Endothelial cell of umbilical vein (primary cell): ENCODE measurements at regions not wholly inside any gene's neighbourhood (a gene's known extent, or its start where the extent isn't known, plus 50 kb on each side); places are given as distances from the start of the nearest gene placed in this dataset.

Experiments
- BruUV-seq: library from RNA; stranded (reverse); fragments of 400-500 nt; replicated peaks from 2 replicates; lab custom pipeline; 2021; lab: Mats Ljungman, UMichigan
- CTCF ChIA-PET: fragments of 300-600, 350-600 bp; sonication (Branson Sonifier 250); formaldehyde crosslinking; loops from one replicate; lab custom pipeline; 2021; ENCODE audit warnings: antibody characterized with exemption, inconsistent platforms; lab: Charles Lee
- POLR2A ChIA-PET: fragments of 300-600, 350-600 bp; sonication (Branson Sonifier 250); formaldehyde crosslinking; loops from one replicate; lab custom pipeline; 2021; ENCODE audit warnings: antibody characterized with exemption, inconsistent platforms; lab: Charles Lee
- DNase-seq: peaks from one replicate; pipeline ENCODE4 v3.0.0-alpha.2; 2011; ENCODE audit warnings: low read depth, low spot score
- FAIRE-seq: peaks from 2 replicates; lab custom pipeline; 2011; peaks lifted over from hg19 to GRCh38; lab: Jason Lieb, UNC
- H2AFZ ChIP-seq: 2 replicates; pipeline ENCODE4 v1.6.0; 2012; ENCODE audit warnings: low read depth, low read length, control low read depth, inconsistent platforms
- H3K27ac ChIP-seq: 2 replicates; pipeline ENCODE4 v1.5.1; 2011; ENCODE audit warnings: low read depth, mild to moderate bottlenecking, control low read depth, low read length, moderate library complexity; ENCODE audit not compliant: insufficient read depth
- H3K27me3 ChIP-seq, 2 experiments: 2 replicates each; pipeline versions ENCODE4 v1.6.0 to v1.6.1; 2011; ENCODE audit warnings: low read length in 2 of 2, mixed read lengths in 1 of 2; ENCODE audit not compliant: control insufficient read depth in 2 of 2, insufficient read depth in 2 of 2
- H3K36me3 ChIP-seq, 2 experiments: 2 replicates in 1 of 2; 3 replicates in 1 of 2; pipeline ENCODE4 v1.5.1; 2011; ENCODE audit warnings: low read length in 2 of 2, mild to moderate bottlenecking in 1 of 2, moderate library complexity in 1 of 2; ENCODE audit not compliant: control insufficient read depth in 2 of 2, insufficient read depth in 2 of 2; ENCODE audit errors: extremely low read depth in 1 of 2
- H3K4me1 ChIP-seq: 3 replicates; pipeline ENCODE4 v1.5.1; 2011; ENCODE audit warnings: mild to moderate bottlenecking, low read length; ENCODE audit not compliant: control insufficient read depth, insufficient read depth; ENCODE audit errors: extremely low read depth
- H3K4me2 ChIP-seq: 2 replicates; pipeline ENCODE4 v1.6.1; 2011; ENCODE audit warnings: low read length, control low read depth, mixed read lengths; ENCODE audit not compliant: insufficient read depth
- H3K4me3 ChIP-seq, 3 experiments: fragments of 200-600 bp in 1 of 3; sonication (generic), shearing (Covaris generic) in 1 of 3; replicated peaks in 1 of 3; 2 replicates each; pipeline ENCODE4 v1.5.1; 2011 to 2016; ENCODE audit warnings: control low read depth in 3 of 3, low read length in 3 of 3, mild to moderate bottlenecking in 2 of 3, inconsistent platforms in 1 of 3, low read depth in 1 of 3, moderate library complexity in 1 of 3; ENCODE audit not compliant: insufficient read depth in 1 of 3
- H3K79me2 ChIP-seq: 2 replicates; pipeline ENCODE4 v1.6.0; 2012; ENCODE audit warnings: low read length, inconsistent platforms; ENCODE audit not compliant: control insufficient read depth, insufficient read depth
- H3K9ac ChIP-seq: replicated peaks from 2 replicates; pipeline ENCODE3; 2011; ENCODE audit warnings: low read length, control low read depth; ENCODE audit not compliant: insufficient read depth; ENCODE audit errors: extremely low read depth
- H3K9me1 ChIP-seq: replicated peaks from 3 replicates; pipeline ENCODE4 v1.6.0; 2011; ENCODE audit warnings: mild to moderate bottlenecking, low read length; ENCODE audit not compliant: control insufficient read depth, insufficient read depth; ENCODE audit errors: extremely low read depth
- H3K9me3 ChIP-seq: replicated peaks from 2 replicates; pipeline ENCODE4 v1.5.1; 2012; ENCODE audit warnings: low read length, inconsistent platforms; ENCODE audit not compliant: control insufficient read depth, insufficient read depth
- H4K20me1 ChIP-seq: replicated peaks from 2 replicates; pipeline ENCODE3; 2011; ENCODE audit warnings: mild to moderate bottlenecking, low read length; ENCODE audit not compliant: control insufficient read depth, insufficient read depth; ENCODE audit errors: extremely low read depth
- CTCF ChIP-seq, 2 donors: IDR thresholded peaks; 1 replicate in 1 of 2; 2 replicates in 1 of 2; pipeline ENCODE4 v1.5.1; 2011; ENCODE audit warnings: low read length in 2 of 2, mild to moderate bottlenecking in 2 of 2, moderate library complexity in 2 of 2, control low read depth in 1 of 2, inconsistent platforms in 1 of 2, low read depth in 1 of 2; ENCODE audit not compliant: insufficient read depth in 1 of 2; ENCODE audit errors: extremely low read depth in 1 of 2
- EZH2 ChIP-seq: IDR thresholded peaks from 2 replicates; pipeline ENCODE4 v1.6.1; 2012; ENCODE audit warnings: borderline replicate concordance, low read depth, mild to moderate bottlenecking, moderate library complexity, low read length, inconsistent platforms; ENCODE audit not compliant: severe bottlenecking
- FOS ChIP-seq: IDR thresholded peaks from 2 replicates; pipeline ENCODE4 v1.6.1; 2011; ENCODE audit warnings: mild to moderate bottlenecking, low read length, moderate library complexity, borderline replicate concordance; ENCODE audit not compliant: insufficient read depth
- GATA2 ChIP-seq: IDR thresholded peaks from 2 replicates; pipeline ENCODE4 v1.7.0; 2011; ENCODE audit warnings: low read depth, mild to moderate bottlenecking, moderate library complexity, mixed read lengths, low read length; ENCODE audit not compliant: insufficient read length, insufficient read depth
- JUN ChIP-seq: IDR thresholded peaks from 2 replicates; pipeline ENCODE4 v1.6.1; 2011; ENCODE audit warnings: borderline replicate concordance, low read depth; ENCODE audit not compliant: insufficient read length, insufficient read depth
- MAX ChIP-seq: IDR thresholded peaks from 2 replicates; pipeline ENCODE4 v1.6.1; 2011; ENCODE audit not compliant: insufficient read depth, insufficient read length
- MYC ChIP-seq: IDR thresholded peaks from one replicate; pipeline ENCODE4 v1.6.1; 2011; ENCODE audit warnings: mild to moderate bottlenecking, low read depth, low read length
- POLR2A ChIP-seq: IDR thresholded peaks from 2 replicates; pipeline ENCODE4 v1.6.1; 2012; ENCODE audit warnings: low read depth, mild to moderate bottlenecking, control low read depth, low read length
- POLR2AphosphoS5 ChIP-seq: IDR thresholded peaks from 2 replicates; pipeline ENCODE4 v1.6.1; 2012; ENCODE audit warnings: low read depth, mild to moderate bottlenecking, control low read depth, low read length, moderate library complexity; ENCODE audit not compliant: insufficient read depth
- dilution Hi-C: fragments of 300-500 bp; cut with MboI; formaldehyde crosslinking; loops from one replicate; pipeline ENCODE4 v1.15.0; 2019; ENCODE audit warnings: low sequenced_read_pairs; ENCODE audit not compliant: extremely low pct_ligation_motif_present
- intact Hi-C: fragments of 100-400 bp; cut with micrococcal nuclease; formaldehyde crosslinking; loops from one replicate; pipeline ENCODE4 v1.10.0; 2022

- no peaks in the 10 kb centered on the region for H3K9me1 ChIP-seq
- BruUV-seq = no TSS peak
- H3K27ac ChIP-seq = no peak overlapping the region
- CTCF ChIA-PET = no interaction called here
- no peaks in the 10 kb centered on the region for H3K27me3 ChIP-seq
- no peak for FAIRE-seq
- no peak overlapping the region for H2AFZ ChIP-seq
- intact Hi-C loops (no loop called here), dilution Hi-C loops (no loop called here)
- H3K9ac ChIP-seq = no peak overlapping the region
- H3K79me2 ChIP-seq = no peaks in the 10 kb centered on the region
- TF ChIP-seq JUN (no peak), MYC (no peak), MAX (no peak), POLR2A (no peak), GATA2 (no peak), POLR2AphosphoS5 (no peak), CTCF (IDR thresholded peaks at IDR 0.05; ENCODE audit: extremely low read depth in 1 of 2, insufficient read depth in 1 of 2, low read depth in 1 of 2, low read length in 2 of 2) (no peak), FOS (no peak), EZH2 (no peak)
- no peak overlapping the region for H3K4me2 ChIP-seq
- peaks cover 7% of the 10 kb centered on the region for H3K9me3 ChIP-seq
- no peak overlapping the region for H3K4me3 ChIP-seq
- no peaks in the 10 kb centered on the region for H4K20me1 ChIP-seq
- H3K36me3 ChIP-seq = no peaks in the 10 kb centered on the region
- POLR2A ChIA-PET = no interaction called here
- DNase-seq = no peak
- H3K4me1 ChIP-seq = no peaks in the 10 kb centered on the region
Observed at GRCh38 chr6:168834801-168835200, 393.8 kb downstream of the SMOC2 start.
